ENCODE measurements at regions not wholly inside any gene's neighbourhood (a gene's known extent, or its start where the extent isn't known, plus 50 kb on each side); places are given as distances from the start of the nearest gene placed in this dataset.

- no peak for TF ChIP-seq MAX (IDR thresholded peaks at IDR 0.05)
- no peak for TF ChIP-seq JUND (IDR thresholded peaks at IDR 0.05)
- TF ChIP-seq ZFX (IDR thresholded peaks at IDR 0.05): no peak
- TF ChIP-seq SP1 (IDR thresholded peaks at IDR 0.05; ENCODE audit: low read depth): no peak
- no peaks in the 10 kb centered on the region for H3K36me3 ChIP-seq (ENCODE audit: control insufficient read depth in 1 of 2, insufficient read depth in 2 of 2, low read length in 2 of 2)
- POLR2A ChIA-PET: no interaction called here
- H3K9me2 ChIP-seq (ENCODE audit: insufficient read depth): no peaks in the 10 kb centered on the region
- no peaks in the 10 kb centered on the region for H3K79me2 ChIP-seq (ENCODE audit: insufficient read depth, low read length)
- RAD21 ChIA-PET (ENCODE audit: low non-redundant PET in 1 of 2, low total read pairs in 2 of 2, uncharacterized antibody in 2 of 2, unreplicated experiment in 2 of 2): no interaction called here
- no peak overlapping the region for H3K4me3 ChIP-seq (replicated peaks in 1 of 2; ENCODE audit: low read depth in 1 of 2, low read length in 2 of 2)
- CTCF ChIA-PET: interaction anchor here (1.0 kb wide), 1 partner anchor 29 kb away, joined by 4 read pairs; no protein-coding TSS in a partner anchor
- H3K4me1 ChIP-seq (ENCODE audit: control insufficient read depth in 1 of 2, insufficient read depth in 2 of 2, low read length in 2 of 2): no peaks in the 10 kb centered on the region
- H3K9ac ChIP-seq (ENCODE audit: low read length): no peak overlapping the region
- DNase-seq (ENCODE audit: low read depth, low spot score): no peak
- H3K27me3 ChIP-seq (ENCODE audit: insufficient read depth, low read length): peaks cover 45% of the 10 kb centered on the region; the same call in 1 of the 2 replicates
- no peak overlapping the region for H3K4me2 ChIP-seq (ENCODE audit: low read length)
- intact Hi-C loops (cut with micrococcal nuclease): no loop called here
- no peak for ATAC-seq
- no peaks in the 10 kb centered on the region for H4K20me1 ChIP-seq (ENCODE audit: insufficient read depth)
- BruUV-seq (replicated peaks): no TSS peak
- no peak overlapping the region for H3K27ac ChIP-seq (ENCODE audit: low read depth, low read length)
- no peaks in the 10 kb centered on the region for H3K9me3 ChIP-seq (ENCODE audit: control insufficient read depth in 1 of 2, insufficient read depth in 1 of 2, low read depth in 1 of 2, low read length in 2 of 2)
- no peak overlapping the region for H2AFZ ChIP-seq (ENCODE audit: low read depth, low read length, poor library complexity, severe bottlenecking)
Measured at GRCh38 chr15:79213650-79214049, 68.9 kb upstream of the ANKRD34C start.

- ChIA-PET RAD21 (ENCODE audit: low non-redundant PET in 1 of 2, low total read pairs in 2 of 2, uncharacterized antibody in 2 of 2, unreplicated experiment in 2 of 2) (no interaction called here), CTCF (no interaction called here), POLR2A (no interaction called here)
- no peaks in the 10 kb centered on the region for H3K9me3 ChIP-seq (ENCODE audit: control insufficient read depth in 1 of 2, insufficient read depth in 1 of 2, low read depth in 1 of 2, low read length in 2 of 2)
- no peak overlapping the region for H3K9ac ChIP-seq (ENCODE audit: low read length)
- no peak for ATAC-seq
- no peaks in the 10 kb centered on the region for H3K79me2 ChIP-seq (ENCODE audit: insufficient read depth, low read length)
- intact Hi-C loops (cut with micrococcal nuclease): no loop called here
- no peaks in the 10 kb centered on the region for H4K20me1 ChIP-seq (ENCODE audit: insufficient read depth)
- peaks cover 49% of the 10 kb centered on the region; the same call in 1 of the 2 replicates for H3K27me3 ChIP-seq (ENCODE audit: insufficient read depth, low read length)
- no peaks in the 10 kb centered on the region for H3K9me2 ChIP-seq (ENCODE audit: insufficient read depth)
- no peak overlapping the region for H3K4me2 ChIP-seq (ENCODE audit: low read length)
- no peak overlapping the region for H3K4me3 ChIP-seq (replicated peaks in 1 of 2; ENCODE audit: low read depth in 1 of 2, low read length in 2 of 2)
- no peak overlapping the region for H3K27ac ChIP-seq (ENCODE audit: low read depth, low read length)
- H3K36me3 ChIP-seq (ENCODE audit: control insufficient read depth in 1 of 2, insufficient read depth in 2 of 2, low read length in 2 of 2): no peaks in the 10 kb centered on the region
- H2AFZ ChIP-seq (ENCODE audit: low read depth, low read length, poor library complexity, severe bottlenecking): no peak overlapping the region
- no TSS peak for BruUV-seq (replicated peaks)
- no peak for DNase-seq (ENCODE audit: low read depth, low spot score)
- no peaks in the 10 kb centered on the region for H3K4me1 ChIP-seq (ENCODE audit: control insufficient read depth in 1 of 2, insufficient read depth in 2 of 2, low read length in 2 of 2)
- TF ChIP-seq YY1 (IDR thresholded peaks at IDR 0.05; ENCODE audit: extremely low read depth, insufficient replicate concordance, low read depth, low read length): no peak
- TF ChIP-seq SP1 (IDR thresholded peaks at IDR 0.05; ENCODE audit: low read depth): no peak
- no peak for TF ChIP-seq JUND (IDR thresholded peaks at IDR 0.05)
- no peak for TF ChIP-seq ATF3 (IDR thresholded peaks at IDR 0.05)
- no peak for TF ChIP-seq TCF7L2 (IDR thresholded peaks at IDR 0.05; ENCODE audit: borderline replicate concordance, extremely low read depth, insufficient read depth, insufficient read length)
- no peak for TF ChIP-seq ELF1 (IDR thresholded peaks at IDR 0.05; ENCODE audit: borderline replicate concordance, low read depth)
- no peak for TF ChIP-seq CBX3 (IDR thresholded peaks at IDR 0.05; ENCODE audit: low read depth)
- TF ChIP-seq SIN3A (IDR thresholded peaks at IDR 0.05; ENCODE audit: low read depth): no peak
- TF ChIP-seq RAD21 (IDR thresholded peaks at IDR 0.05; ENCODE audit: low read depth): no peak
- TF ChIP-seq REST (IDR thresholded peaks at IDR 0.05; ENCODE audit: low read depth): no peak
- no peak for TF ChIP-seq ZFX (IDR thresholded peaks at IDR 0.05)
- no peak for TF ChIP-seq POLR2AphosphoS5 (IDR thresholded peaks at IDR 0.05; ENCODE audit: low read depth, low read length)
- no peak for TF ChIP-seq MAX (IDR thresholded peaks at IDR 0.05)
- TF ChIP-seq FOSL1 (IDR thresholded peaks at IDR 0.05; ENCODE audit: low read depth): no peak
- no peak for TF ChIP-seq EZH2phosphoT487 (IDR thresholded peaks at IDR 0.05; ENCODE audit: borderline replicate concordance)
- TF ChIP-seq EZH2 (IDR thresholded peaks at IDR 0.05): no peak
- TF ChIP-seq EGR1 (IDR thresholded peaks at IDR 0.05; ENCODE audit: low read depth): no peak
Measured at GRCh38 chr15:79212589-79213157, 69.8 kb upstream of the ANKRD34C start.
